OCI-LY3 (cell line): ENCODE measurements at regions not wholly inside any gene's neighbourhood (a gene's known extent, or its start where the extent isn't known, plus 50 kb on each side); places are given as distances from the start of the nearest gene placed in this dataset.
"Not testable (repeated sequence)": the region's sequence is repeated elsewhere in the genome, so short reads cannot be mapped to it uniquely, and the experiment has no call there.

Experiments used
- CTCF ChIP-seq: fragments of 200-600, 300-600 bp; sonication (generic); IDR thresholded peaks from 2 replicates; pipeline ENCODE4 v1.5.1; 2014; ENCODE audit warnings: antibody characterized with exemption, low read length, low read depth
- EZH2phosphoT487 ChIP-seq: fragments of 200-600 bp; shearing (Covaris generic); IDR thresholded peaks from 2 replicates; pipeline ENCODE4 v1.6.1; 2018; ENCODE audit warnings: antibody characterized with exemption, mixed run types, low read depth

- TF ChIP-seq CTCF, EZH2phosphoT487: not testable (repeated sequence)
Measured at GRCh38 chr1:118280656-118281055, 95.6 kb upstream of the SPAG17 start.
